Hindlimb muscle (tissue), 1 donor: ENCODE measurements at regions not wholly inside any gene's neighbourhood (a gene's known extent, or its start where the extent isn't known, plus 50 kb on each side); places are given as distances from the start of the nearest gene placed in this dataset.
"Not testable (repeated sequence)": the region's sequence is repeated elsewhere in the genome, so short reads cannot be mapped to it uniquely, and the experiment has no call there.

Experiments used
- DNase-seq: peaks from one replicate; pipeline ENCODE4 v3.0.0-alpha.2; 2013

- DNase-seq, result no peak
Measured at GRCh38 chr1:224061436-224061835, 52.5 kb upstream of the FBXO28 start.

DNA sequence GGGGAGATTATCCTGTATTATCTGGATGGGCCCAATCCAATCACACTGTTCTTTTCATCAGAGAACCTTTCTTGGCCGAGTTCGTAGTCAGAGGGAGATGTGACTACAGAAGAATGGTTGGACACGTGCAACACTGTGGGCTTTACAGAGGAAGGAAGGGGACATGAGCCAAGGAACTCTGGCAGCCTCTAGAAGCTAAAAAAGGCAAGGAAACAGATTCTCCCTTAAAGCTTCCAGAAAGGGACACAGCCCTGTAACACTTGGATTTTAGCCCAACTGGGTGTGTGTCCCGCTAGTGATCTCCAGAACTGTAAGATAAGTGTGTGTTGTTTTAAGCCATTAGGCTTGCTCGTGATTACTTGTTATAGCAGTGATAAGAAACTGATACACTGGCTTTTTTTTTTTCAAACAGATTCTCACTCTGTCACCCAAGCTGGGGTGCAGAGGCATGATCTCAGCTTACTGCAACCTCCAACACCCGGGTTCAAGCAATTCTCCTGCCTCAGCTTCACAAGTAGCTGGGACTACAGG lies 53.9 kb upstream of the FBXO28 start:
- no peak for DNase-seq

DNA sequence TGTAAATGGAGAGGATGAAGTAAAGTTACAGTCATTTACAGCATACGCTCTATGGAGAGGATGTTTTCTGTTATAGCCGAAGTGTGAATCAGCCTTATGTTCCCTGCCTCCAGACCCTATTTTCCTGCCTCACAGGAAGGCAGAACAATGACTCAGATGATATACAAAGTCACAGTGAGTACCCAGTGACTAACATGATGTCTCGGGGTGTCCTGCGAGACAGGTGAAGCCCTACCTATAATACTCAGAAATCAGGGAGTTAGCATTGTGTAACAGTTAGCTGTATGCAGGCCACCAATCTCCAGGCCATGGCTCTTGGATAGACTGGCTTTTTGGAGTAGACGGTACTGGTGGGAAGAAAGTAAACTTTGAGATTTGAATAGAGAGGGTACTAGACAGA lies 55.6 kb upstream of the FBXO28 start:
- DNase-seq, result no peak

- no peak for DNase-seq
Measured at GRCh38 chr1:224057461-224058199, 56.3 kb upstream of the FBXO28 start.

DNA sequence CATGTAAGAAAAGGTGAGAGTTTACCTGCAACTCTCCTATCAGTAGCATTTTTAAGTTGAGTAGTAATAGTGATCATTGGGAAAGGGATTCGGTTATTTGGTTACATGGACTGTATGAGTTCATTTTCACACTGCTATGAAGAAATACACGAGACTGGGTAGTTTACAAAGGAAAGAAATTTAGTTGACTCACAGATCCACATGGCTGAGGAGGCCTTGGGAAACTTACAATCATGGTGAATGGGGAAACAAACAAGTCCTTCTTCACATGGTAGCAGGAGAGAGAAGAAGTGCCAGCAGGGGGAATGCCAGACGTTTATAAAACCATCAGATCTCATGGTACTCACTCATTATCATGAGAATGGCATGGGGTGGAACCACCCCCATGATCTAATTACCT lies 59.3 kb upstream of the FBXO28 start:
- no peak for DNase-seq

GRCh38 chr1:224054012-224054411 lies 59.9 kb upstream of the FBXO28 start:
- DNase-seq, result no peak

- no peak for DNase-seq
Measured at GRCh38 chr1:224053456-224053855, 60.5 kb upstream of the FBXO28 start.

DNA sequence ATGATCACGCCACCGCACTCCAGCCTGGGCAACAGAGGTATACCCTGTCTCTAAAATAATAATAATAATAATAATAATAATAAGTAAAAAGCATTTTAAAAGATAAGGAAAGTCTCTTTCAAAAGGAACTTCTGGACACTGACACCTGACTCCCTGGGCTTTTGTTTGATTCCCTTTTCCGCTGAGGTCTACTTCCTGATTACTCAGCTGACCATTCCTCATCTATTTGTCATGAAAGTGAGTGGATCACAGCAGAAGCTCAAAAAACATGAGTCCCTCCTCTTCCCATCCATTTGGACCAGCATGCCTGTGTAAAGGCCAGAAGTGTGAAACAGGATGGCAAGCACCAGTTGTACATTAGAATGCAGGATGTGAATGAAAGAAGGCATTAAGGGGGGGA lies 61.1 kb upstream of the FBXO28 start:
- DNase-seq, result no peak

DNA sequence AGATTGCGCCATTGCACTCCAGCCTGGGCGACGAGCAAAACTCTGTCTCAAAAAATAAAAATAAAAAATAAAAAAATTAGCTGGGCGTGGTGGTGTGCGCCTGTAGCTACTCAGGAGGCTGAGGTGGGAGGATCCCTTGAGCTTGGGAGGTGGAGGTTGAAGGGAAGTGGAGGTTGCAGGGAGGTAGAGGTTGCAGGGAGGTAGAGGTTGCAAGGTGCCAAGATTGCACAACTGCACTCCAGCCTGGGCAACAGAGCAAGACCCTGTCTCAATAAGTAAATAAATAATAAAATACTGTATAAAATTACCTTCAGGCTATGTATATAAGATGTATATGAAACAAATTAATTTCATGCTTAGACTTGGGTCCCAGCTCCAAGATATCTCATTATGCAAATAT lies 62.1 kb upstream of the FBXO28 start:
- not testable (repeated sequence) for DNase-seq

- no peak for DNase-seq
Measured at GRCh38 chr1:224051086-224051406, 62.9 kb upstream of the FBXO28 start.

GRCh38 chr1:224047538-224047937 lies 66.4 kb upstream of the FBXO28 start:
- DNase-seq, result no peak

DNA sequence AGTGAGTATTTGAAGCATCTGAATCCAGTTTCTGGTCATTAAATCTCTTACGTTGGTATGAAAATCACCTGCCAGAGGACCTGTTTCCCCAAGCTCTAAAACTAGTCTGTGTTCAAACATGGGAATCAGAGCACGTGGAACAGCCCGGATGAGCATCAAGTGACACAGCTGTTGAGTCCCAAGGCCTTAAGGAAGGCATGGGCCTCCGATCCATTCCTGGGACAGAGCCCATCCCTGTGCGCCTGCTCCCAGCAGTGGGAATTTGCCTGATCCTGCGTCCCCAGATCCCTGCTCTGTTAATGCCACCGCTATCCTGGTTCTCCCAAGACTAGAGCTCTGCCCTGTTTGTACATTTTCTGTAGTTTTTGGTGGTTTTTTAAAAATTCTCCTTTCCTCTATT lies 68.4 kb upstream of the FBXO28 start:
- DNase-seq, result no peak

GRCh38 chr1:224044420-224044819 lies 69.5 kb upstream of the FBXO28 start:
- DNase-seq, result no peak

DNA sequence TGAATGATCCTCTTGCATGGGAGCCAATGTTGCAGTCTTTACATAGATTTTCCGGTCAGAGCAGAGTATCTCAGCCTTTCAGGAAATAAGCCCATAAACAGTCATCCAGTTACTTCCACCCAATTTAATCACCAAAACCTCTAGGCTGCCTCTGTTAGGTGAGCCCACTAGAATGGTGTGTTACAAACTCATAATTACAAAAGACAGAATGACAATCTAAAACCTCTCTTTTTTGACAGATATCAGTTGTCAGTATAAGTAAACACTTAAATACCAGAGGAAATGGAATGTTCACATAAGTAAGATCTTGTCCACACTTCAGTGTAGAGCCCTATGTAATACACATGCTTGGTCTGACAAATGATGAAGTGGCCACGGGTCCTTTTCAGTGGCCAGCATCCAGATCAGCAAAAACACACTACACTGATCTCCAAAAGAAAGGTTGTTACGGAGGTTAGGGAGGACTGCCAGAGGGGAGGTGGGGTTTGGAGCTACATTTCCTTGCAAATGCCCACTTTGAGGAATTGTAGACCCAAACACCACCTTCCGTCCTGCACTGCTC lies 71.3 kb upstream of the FBXO28 start:
- DNase-seq, result no peak

- DNase-seq, result no peak
Measured at GRCh38 chr1:224041032-224041431, 72.9 kb upstream of the FBXO28 start.

- DNase-seq, result not testable (repeated sequence)
Measured at GRCh38 chr1:224040423-224040822, 73.5 kb upstream of the FBXO28 start.

GRCh38 chr1:224040006-224040405 lies 73.9 kb upstream of the FBXO28 start:
- DNase-seq, result not testable (repeated sequence)

DNA sequence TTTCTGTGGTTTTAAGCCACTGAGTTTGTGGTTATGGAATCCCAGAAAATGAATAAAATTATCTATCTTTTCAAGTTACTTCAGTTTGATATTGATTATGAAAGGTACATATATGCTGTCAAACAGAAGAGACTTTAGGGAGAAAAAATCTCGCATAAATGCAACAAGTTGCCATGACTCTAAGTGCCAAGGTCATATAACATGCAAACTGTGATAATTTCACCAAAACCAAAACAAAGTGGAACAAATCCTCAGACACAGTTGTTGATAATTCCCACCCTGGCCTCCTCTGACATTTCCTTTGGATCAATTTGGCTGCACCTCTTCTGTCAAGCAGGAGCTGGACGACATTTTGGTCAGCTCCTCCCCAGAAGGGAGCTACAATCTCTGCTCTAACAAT lies 75.1 kb upstream of the FBXO28 start:
- not testable (repeated sequence) for DNase-seq

DNA sequence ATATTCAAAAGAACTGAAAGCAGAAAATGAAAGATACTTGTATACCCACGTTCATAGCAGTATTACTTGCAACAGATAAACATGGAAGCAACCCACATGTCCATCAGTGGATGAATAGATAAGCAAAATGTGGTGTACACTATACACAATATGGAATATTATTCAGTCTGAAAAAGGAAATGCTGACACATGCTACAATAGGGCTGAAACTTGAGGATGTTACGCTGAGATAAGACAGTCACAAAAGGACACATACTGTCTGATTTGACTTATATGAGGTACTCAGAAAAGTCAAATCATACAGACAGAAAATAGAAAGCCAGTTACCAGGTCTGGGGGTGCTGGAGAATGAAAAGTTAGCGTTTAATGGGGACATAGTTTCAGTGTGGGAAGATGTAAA lies 76.5 kb upstream of the FBXO28 start:
- not testable (repeated sequence) for DNase-seq

- DNase-seq, result not testable (repeated sequence)
Measured at GRCh38 chr1:224032608-224033276, 81.2 kb upstream of the FBXO28 start.

DNA sequence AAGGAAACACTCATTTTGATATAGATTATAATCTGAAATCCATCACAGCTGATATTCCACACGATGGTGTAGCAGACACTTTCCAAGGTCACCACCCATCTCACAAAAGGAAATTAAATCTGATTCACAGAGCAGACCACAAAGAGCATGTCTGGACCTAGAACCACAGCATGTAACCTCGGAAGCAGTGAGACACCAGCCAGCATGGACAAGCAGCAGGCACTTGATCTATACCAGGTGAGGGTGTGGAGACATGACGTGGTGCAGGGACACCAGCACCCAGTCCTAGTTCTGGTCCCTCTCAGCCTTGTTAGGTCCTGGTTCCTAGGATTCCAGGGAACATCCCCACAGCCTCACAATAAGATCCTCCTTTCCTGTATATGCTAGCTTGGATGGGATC lies 81.9 kb upstream of the FBXO28 start:
- not testable (repeated sequence) for DNase-seq

DNA sequence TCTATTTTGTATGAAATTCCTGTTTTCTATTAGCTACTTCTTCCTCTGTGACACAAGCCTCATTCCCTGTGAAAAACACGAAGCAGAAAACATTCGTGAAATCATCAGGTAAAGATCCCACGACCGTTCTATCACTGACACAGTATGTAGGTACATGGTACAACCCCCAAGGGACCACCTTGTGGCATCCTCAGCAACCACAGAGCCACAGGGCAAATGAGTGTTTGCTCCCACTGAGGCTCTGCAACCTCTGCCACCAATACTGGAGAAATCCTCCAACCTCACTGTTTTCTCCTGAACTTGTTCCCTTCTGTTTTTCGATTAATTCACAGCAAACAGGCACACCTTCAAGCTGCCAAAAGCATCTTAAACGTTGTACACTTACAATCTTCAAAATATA lies 83.7 kb upstream of the FBXO28 start:
- not testable (repeated sequence) for DNase-seq

- DNase-seq, result not testable (repeated sequence)
Measured at GRCh38 chr1:224029286-224030025, 84.5 kb upstream of the FBXO28 start.
